Retinal pigment epithelial cell (primary cell): ENCODE measurements at regions not wholly inside any gene's neighbourhood (a gene's known extent, or its start where the extent isn't known, plus 50 kb on each side); places are given as distances from the start of the nearest gene placed in this dataset.

Experiments used
- DNase-seq: peaks from one replicate; pipeline ENCODE4 v3.0.0-alpha.2; 2010; ENCODE audit warnings: low read depth
- H3K4me3 ChIP-seq: 2 replicates; pipeline ENCODE4 v1.5.1; 2011; ENCODE audit warnings: mild to moderate bottlenecking, low read length, control low read depth, moderate library complexity
- TF ChIP-seq, protein P1 (sequence below): conservative IDR thresholded peaks from 2 replicates; pipeline ENCODE4 v1.5.1; 2011; ENCODE audit warnings: low read depth, low read length, control low read depth, inconsistent platforms

DNA sequence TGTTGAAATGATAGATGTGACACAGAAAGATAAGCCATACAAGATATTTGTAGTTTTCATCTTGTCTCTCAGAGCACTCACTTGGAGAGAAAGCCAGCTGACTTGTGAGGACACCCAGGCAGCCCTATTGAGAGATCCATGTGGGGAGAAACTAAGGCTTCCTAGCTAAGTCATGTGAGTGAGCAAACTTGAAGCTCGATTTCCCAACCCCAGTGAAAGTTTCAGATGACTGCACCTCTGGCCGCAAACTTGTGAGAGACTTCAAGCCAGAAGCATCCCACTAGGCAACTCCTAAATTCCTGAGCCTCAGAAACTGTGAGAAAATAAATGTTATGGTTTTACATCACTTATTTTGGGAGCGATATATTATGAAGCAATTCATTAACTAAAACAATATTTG is 832.3 kb downstream of the LTN1 start:
- TF ChIP-seq, protein P1, sequence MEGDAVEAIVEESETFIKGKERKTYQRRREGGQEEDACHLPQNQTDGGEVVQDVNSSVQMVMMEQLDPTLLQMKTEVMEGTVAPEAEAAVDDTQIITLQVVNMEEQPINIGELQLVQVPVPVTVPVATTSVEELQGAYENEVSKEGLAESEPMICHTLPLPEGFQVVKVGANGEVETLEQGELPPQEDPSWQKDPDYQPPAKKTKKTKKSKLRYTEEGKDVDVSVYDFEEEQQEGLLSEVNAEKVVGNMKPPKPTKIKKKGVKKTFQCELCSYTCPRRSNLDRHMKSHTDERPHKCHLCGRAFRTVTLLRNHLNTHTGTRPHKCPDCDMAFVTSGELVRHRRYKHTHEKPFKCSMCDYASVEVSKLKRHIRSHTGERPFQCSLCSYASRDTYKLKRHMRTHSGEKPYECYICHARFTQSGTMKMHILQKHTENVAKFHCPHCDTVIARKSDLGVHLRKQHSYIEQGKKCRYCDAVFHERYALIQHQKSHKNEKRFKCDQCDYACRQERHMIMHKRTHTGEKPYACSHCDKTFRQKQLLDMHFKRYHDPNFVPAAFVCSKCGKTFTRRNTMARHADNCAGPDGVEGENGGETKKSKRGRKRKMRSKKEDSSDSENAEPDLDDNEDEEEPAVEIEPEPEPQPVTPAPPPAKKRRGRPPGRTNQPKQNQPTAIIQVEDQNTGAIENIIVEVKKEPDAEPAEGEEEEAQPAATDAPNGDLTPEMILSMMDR, result no peak
- H3K4me3 ChIP-seq, result no peak overlapping the region
- no peak for DNase-seq

DNA sequence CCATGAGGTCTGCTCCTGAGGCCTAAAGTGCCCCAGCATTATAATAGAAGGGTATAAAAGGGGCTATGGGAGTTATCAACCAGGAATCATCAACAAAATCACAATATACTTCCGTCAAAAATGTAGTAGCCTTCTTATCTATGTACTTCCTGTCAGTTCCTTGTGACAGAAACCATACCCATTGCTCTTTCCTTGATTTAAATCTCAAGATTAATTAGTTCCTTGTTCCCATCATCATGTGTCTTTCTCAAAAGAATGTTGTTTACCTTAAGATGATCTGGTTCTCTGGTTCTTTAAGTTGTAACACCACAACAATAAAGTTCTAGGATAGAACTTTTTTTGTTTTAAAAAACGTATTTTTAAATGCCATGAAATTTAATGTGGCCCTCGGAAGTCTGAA is 833.3 kb downstream of the LTN1 start:
- TF ChIP-seq, protein P1, result no peak
- no peak for DNase-seq
- no peak overlapping the region for H3K4me3 ChIP-seq

DNA sequence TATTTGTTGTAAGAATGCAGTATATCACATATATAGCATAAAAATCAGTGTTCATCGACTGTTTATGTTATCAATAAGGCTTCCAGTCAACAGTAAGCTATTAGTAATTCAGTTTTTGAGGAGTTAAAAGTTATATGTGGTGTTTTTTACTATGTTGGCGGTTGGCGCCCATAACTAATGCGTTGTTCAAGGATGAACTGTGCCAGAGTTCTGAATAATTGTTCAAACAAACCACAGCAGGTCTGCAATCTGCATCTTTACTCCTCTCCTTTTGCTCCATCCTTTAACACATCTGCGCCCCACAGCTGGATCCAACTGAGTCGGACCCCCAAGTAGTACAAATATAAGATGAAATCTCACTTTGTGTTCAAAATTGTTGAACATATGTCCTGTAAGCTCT is 836.1 kb downstream of the LTN1 start:
- DNase-seq, result no peak
- H3K4me3 ChIP-seq, result no peak overlapping the region
- TF ChIP-seq, protein P1, result no peak

DNA sequence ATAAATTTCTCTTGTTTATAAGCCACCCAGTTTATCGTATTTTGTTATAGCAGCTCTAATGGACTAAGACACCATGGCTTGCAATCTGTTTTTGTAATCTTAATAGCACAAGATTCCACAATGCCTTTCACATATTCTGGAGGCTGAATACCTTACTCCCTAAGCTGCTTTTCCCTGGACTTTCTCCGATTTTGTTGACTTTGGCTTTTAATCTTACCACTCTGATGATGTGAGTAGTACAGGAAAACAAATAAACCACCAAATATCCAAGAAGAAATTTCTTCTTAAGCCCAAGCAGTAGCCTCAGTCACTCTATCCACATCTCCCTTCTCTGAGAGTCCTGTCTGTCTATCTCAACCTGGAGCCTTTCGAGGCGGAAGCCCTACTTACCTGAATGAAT is 838.6 kb downstream of the LTN1 start:
- H3K4me3 ChIP-seq, result no peak overlapping the region
- DNase-seq, result peak; percentile 44
- TF ChIP-seq, protein P1, result no peak

DNA sequence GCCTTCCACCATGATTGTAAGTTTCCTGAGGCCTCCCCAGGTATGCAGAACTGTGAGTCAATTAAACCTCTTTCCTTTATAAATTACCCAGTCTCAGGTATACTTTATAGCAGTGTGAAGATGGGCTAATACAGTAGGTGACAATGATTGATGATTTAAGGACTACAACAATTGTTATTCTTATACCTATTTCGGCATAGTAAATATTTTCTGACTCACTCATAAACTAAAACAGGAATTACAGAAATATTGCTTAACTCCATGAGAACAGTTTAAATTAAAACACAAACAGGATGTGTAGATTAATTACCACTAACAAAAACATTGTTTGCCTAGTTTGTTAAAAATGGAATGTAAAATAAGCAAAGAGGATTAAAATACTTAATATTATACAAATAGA is 839.9 kb downstream of the LTN1 start:
- DNase-seq, result no peak
- TF ChIP-seq, protein P1, result no peak
- no peak overlapping the region for H3K4me3 ChIP-seq

DNA sequence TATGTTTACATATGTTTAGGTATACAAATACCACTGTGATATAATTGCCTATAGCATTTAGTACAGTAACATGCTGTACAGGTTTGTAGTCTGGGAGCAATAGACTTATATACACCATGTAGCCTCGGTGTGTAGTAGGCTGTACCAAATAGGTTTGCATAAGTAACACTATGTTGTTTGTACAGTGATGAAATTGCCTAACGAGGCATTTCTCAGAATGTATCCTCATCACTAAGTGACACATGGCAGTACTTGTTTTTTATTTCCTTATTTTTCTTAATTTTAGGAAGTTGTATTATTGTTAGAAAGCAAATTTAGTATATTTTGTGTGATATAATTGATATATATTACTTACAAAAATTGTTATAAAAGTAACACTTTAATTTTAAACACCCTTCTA is 840.9 kb downstream of the LTN1 start:
- H3K4me3 ChIP-seq, result no peak overlapping the region
- no peak for DNase-seq
- TF ChIP-seq, protein P1, result no peak

DNA sequence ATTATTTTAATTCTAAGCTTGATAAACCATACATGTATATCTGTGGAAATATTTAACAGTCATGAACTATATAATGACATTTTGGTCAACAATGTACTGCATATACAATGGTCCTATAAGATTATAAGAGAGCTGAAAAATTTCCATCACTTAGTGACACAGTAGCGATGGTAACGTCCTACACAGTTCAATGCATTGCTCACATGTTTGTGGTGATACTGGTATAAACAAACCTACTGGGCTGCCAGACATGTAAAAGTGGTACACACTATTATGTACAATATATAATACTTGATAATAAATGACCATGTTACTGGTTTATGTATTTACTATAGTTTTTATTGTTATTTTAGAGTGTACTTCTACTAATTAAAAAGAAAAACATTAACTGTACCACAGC is 841.9 kb downstream of the LTN1 start:
- TF ChIP-seq, protein P1, result no peak
- no peak overlapping the region for H3K4me3 ChIP-seq
- DNase-seq, result no peak
